Adipocyte (in vitro differentiated cells): ENCODE measurements at regions not wholly inside any gene's neighbourhood (a gene's known extent, or its start where the extent isn't known, plus 50 kb on each side); places are given as distances from the start of the nearest gene placed in this dataset.
"Not testable (repeated sequence)": the region's sequence is repeated elsewhere in the genome, so short reads cannot be mapped to it uniquely, and the experiment has no call there.

Experiments used
- DNase-seq: peaks from one replicate; pipeline ENCODE4 v3.0.0-alpha.2; 2015; ENCODE audit warnings: low read depth
- H3K27me3 ChIP-seq: replicated peaks from 2 replicates; pipeline ENCODE4 v1.7.0; 2013; ENCODE audit warnings: mild to moderate bottlenecking, low read length, moderate library complexity; ENCODE audit not compliant: control insufficient read depth, insufficient read depth
- H3K36me3 ChIP-seq: 2 replicates; pipeline ENCODE4 v1.7.0; 2013; ENCODE audit warnings: low read length, mild to moderate bottlenecking, moderate library complexity; ENCODE audit not compliant: control insufficient read depth, insufficient read depth, severe bottlenecking
- H3K4me1 ChIP-seq: 2 replicates; pipeline ENCODE4 v1.7.0; 2013; ENCODE audit warnings: mild to moderate bottlenecking, low read length, moderate library complexity; ENCODE audit not compliant: control insufficient read depth, insufficient read depth
- H3K4me3 ChIP-seq: 2 replicates; pipeline ENCODE4 v1.7.0; 2013; ENCODE audit warnings: mild to moderate bottlenecking, low read length, moderate library complexity
- H3K9ac ChIP-seq: 2 replicates; pipeline ENCODE4 v1.7.0; 2013; ENCODE audit warnings: mild to moderate bottlenecking, low read length, moderate library complexity
- H3K9me3 ChIP-seq: 2 replicates; pipeline ENCODE4 v1.7.0; 2013; ENCODE audit warnings: mild to moderate bottlenecking, low read length, moderate library complexity; ENCODE audit not compliant: control insufficient read depth

DNA sequence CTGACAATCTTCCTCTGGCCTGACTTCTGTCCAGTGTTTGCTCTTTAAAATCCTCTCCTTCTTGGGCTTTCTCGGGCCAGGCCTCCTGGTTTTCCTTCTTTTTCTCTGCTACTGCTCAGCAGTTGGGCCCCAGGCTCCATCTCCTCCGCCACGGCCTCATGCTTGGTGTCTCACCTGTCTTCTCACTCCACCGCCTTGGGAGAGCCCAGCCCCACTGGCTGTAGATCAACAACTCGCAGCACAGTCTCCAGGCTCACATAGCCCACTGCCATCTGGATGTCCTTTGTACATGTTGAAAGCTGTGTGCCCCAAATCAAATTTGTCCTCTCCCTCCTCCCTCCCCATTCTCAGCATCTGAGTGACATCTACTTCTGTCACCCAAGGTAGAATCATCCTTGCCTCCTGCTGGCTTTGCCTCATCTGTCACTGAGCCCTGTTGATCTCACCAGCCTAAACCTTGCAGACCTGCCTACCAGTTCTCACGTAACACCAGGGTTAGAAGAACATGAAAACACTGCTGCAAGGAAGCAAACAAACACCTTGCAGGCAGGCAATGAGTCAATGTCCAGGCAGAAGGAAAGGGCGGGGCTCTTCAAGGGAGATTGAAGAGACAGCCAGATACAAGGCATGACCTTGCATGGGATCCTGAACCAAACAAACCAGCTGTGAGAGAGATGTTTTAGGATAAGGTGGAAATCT, 103.2 kb upstream of the SMURF2 start:
- DNase-seq: no peak
- Histone ChIP-seq H3K4me1 (no peaks in the 10 kb centered on the region), H3K36me3 (peaks cover 41% of the 10 kb centered on the region), H3K27me3 (no peaks in the 10 kb centered on the region), H3K9me3 (no peaks in the 10 kb centered on the region), H3K4me3 (no peak overlapping the region), H3K9ac (no peak overlapping the region)

GRCh38 chr17:64750891-64751677, 89.0 kb upstream of the SMURF2 start:
- Histone ChIP-seq H3K9me3 (no peaks in the 10 kb centered on the region), H3K4me3 (no peak overlapping the region), H3K4me1 (peaks cover 9% of the 10 kb centered on the region), H3K27me3 (no peaks in the 10 kb centered on the region), H3K36me3 (peaks cover 53% of the 10 kb centered on the region), H3K9ac (no peak overlapping the region)
- DNase-seq: no peak

GRCh38 chr17:64750478-64750877, 88.4 kb upstream of the SMURF2 start:
- Histone ChIP-seq H3K9me3 (no peaks in the 10 kb centered on the region), H3K27me3 (no peaks in the 10 kb centered on the region)

DNA sequence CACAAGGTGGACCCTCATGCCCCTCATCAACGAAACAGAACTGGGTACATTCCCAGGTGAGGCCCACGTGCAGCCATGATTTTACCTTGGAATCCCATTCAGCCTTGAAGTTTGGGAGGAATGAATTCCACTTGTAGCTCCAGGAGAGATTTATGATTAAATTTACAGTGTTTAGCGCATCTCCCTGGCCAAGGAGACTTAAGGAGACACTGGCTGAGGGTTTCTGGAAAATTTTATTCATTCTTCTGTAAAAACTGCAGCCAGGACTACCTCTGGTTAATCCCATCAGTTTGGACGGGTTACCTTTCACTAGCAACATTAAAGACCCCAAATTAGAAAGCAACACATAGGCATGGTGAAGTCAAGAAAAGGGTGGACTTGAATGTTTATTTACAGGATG, 87.2 kb upstream of the SMURF2 start:
- H3K4me1 ChIP-seq: peaks cover 15% of the 10 kb centered on the region
- H3K27me3 ChIP-seq: no peaks in the 10 kb centered on the region
- H3K9ac ChIP-seq: no peak overlapping the region
- H3K36me3 ChIP-seq: peaks cover 36% of the 10 kb centered on the region
- DNase-seq: no peak
- no peak overlapping the region for H3K4me3 ChIP-seq
- H3K9me3 ChIP-seq: no peaks in the 10 kb centered on the region

More at GRCh38 chr17:64750478-64750877, 88.4 kb upstream of the SMURF2 start:
- Histone ChIP-seq H3K4me3 (no peak overlapping the region), H3K9ac (no peak overlapping the region), H3K36me3 (peaks cover 47% of the 10 kb centered on the region), H3K4me1 (peaks cover 15% of the 10 kb centered on the region)
- DNase-seq: no peak

GRCh38 chr17:64747938-64748540, 85.9 kb upstream of the SMURF2 start:
- peak; percentile 52 for DNase-seq
- Histone ChIP-seq H3K4me1 (peaks cover 16% of the 10 kb centered on the region), H3K9me3 (no peaks in the 10 kb centered on the region), H3K27me3 (no peaks in the 10 kb centered on the region), H3K9ac (peak overlapping the region; percentile 13), H3K36me3 (peaks cover 26% of the 10 kb centered on the region), H3K4me3 (peak overlapping the region; percentile 22)

- Histone ChIP-seq H3K36me3 (no peaks in the 10 kb centered on the region), H3K27me3 (no peaks in the 10 kb centered on the region), H3K4me1 (peaks cover 49% of the 10 kb centered on the region), H3K9ac (peak overlapping the region; percentile 34), H3K9me3 (no peaks in the 10 kb centered on the region), H3K4me3 (peak overlapping the region; percentile 25)
- DNase-seq: no peak
Observed at GRCh38 chr17:64742326-64742725, 80.2 kb upstream of the SMURF2 start.

- H3K9me3 ChIP-seq, H3K27me3 ChIP-seq, H3K36me3 ChIP-seq: not testable (repeated sequence)
- H3K4me1 ChIP-seq: peaks cover 49% of the 10 kb centered on the region
- H3K4me3 ChIP-seq: peak overlapping the region; percentile 25
- peak; percentile 77 for DNase-seq
- peak overlapping the region; percentile 34 for H3K9ac ChIP-seq
Observed at GRCh38 chr17:64741916-64742315, 79.8 kb upstream of the SMURF2 start.

DNA sequence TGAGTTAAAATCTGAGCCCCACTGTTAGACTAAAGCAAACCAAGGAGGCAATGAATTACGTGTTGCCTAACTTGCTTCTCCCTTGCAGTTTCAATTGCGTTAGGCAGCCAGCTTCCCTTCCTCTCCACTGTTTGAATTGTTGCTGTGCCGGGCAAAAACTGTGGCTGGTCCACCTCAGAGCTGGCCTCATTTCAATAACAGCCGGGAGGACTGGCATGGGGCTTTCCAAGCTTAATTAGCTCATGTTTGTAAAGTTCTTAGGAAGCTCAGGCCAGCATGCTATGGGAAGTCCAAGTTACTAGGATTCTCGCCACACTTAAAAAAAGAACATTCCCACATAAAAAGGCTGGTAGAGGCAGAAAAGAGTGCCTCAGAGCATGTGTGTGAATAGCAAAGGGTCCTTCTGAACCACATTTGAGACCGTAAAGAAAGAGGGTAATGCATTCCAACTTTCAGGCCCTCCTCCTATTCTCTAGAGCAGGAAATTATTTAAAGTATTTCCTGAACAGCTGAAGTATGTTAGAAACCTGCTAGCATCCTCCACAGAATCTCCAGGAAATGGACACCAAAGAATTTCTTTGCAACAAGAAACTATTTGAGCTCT, 79.0 kb upstream of the SMURF2 start:
- Histone ChIP-seq H3K4me3 (peak overlapping the region; percentile 62), H3K9ac (peak overlapping the region; percentile 67), H3K36me3 (no peaks in the 10 kb centered on the region), H3K4me1 (peaks cover 47% of the 10 kb centered on the region), H3K27me3 (no peaks in the 10 kb centered on the region), H3K9me3 (no peaks in the 10 kb centered on the region)
- peak; percentile 64 for DNase-seq

DNA sequence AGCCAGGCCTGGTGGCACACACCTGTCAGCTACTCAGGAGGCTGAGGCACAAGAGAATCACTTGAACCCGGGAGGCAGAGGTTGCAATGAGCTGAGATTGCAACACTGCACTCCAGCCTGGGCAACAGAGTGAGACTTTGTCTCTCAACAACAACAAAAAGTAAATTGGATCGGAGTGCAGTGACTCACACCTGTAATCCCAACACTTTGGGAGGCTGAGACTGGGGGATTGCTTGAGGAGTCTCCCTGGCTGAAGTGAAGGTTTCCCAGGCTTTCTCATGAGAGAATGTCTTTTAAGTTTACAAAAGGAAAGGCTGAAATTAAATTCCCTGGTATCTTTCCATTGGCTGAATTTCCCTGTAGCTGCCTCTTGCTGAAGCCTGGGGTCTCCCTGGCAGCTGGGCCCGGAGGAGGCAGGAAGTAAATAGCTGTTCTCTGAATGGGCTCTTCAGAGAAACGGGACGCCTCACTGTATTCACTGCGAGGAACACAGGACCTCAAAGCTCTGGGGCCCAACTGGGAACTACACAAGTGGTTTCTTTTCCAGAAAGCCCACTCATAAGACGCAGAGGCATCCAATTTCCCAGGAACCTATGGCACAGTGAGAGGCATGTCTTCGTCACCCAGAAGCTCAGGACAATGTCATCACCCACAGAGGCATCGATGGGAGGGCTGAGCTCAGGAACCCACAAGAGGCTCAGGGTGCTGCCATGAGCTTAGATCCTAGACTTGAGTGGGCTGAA, 77.4 kb upstream of the SMURF2 start:
- Histone ChIP-seq H3K9ac (peak overlapping the region; percentile 62), H3K4me1 (peaks cover 40% of the 10 kb centered on the region), H3K9me3 (no peaks in the 10 kb centered on the region), H3K4me3 (peak overlapping the region; percentile 46), H3K36me3 (no peaks in the 10 kb centered on the region), H3K27me3 (no peaks in the 10 kb centered on the region)
- DNase-seq: peak; percentile 64

- no peaks in the 10 kb centered on the region for H3K36me3 ChIP-seq
- DNase-seq: peak; percentile 63
- no peaks in the 10 kb centered on the region for H3K9me3 ChIP-seq
- no peak overlapping the region for H3K9ac ChIP-seq
- no peaks in the 10 kb centered on the region for H3K27me3 ChIP-seq
- no peak overlapping the region for H3K4me3 ChIP-seq
- H3K4me1 ChIP-seq: peaks cover 40% of the 10 kb centered on the region
Observed at GRCh38 chr17:64736804-64737492, 74.8 kb upstream of the SMURF2 start.
